ENCODE measurements at regions not wholly inside any gene's neighbourhood (a gene's known extent, or its start where the extent isn't known, plus 50 kb on each side); places are given as distances from the start of the nearest gene placed in this dataset.

- Mint-ChIP-seq H3K36me3 (no peaks in the 10 kb centered on the region), H3K4me3 (no peak overlapping the region), H3K27me3 (ENCODE audit: low read depth in 2 of 2) (no peaks in the 10 kb centered on the region), H3K4me1 (no peaks in the 10 kb centered on the region), H3K9me3 (peaks cover 2 to 4% of the 10 kb centered on the region in 2 donors), H3K27ac (no peak overlapping the region)
- ATAC-seq: no peak
- intact Hi-C loops (cut with micrococcal nuclease): no loop called here
- no peaks in the 10 kb centered on the region for H3K4me1 ChIP-seq (ENCODE audit: control insufficient read depth, insufficient read depth, low read length)
- no peaks in the 10 kb centered on the region for H3K9me3 ChIP-seq (ENCODE audit: control insufficient read depth, insufficient read depth, low read length)
- no peak for DNase-seq
- H3K36me3 ChIP-seq (ENCODE audit: control insufficient read depth, insufficient read depth, low read length): no peaks in the 10 kb centered on the region
- H3K27me3 ChIP-seq (ENCODE audit: control insufficient read depth, insufficient read depth, low read length): no peaks in the 10 kb centered on the region
- TF ChIP-seq CTCF (IDR thresholded peaks at IDR 0.05): no peak
- H3K27ac ChIP-seq (ENCODE audit: low read length): no peak overlapping the region
- no peak overlapping the region for H3K4me3 ChIP-seq (ENCODE audit: low read length)
- 94% methylated on average over 1 of the region's 3 CpGs for WGBS (ENCODE audit: insufficient coverage)
Observed at GRCh38 chr21:24147674-24148073, 1459.6 kb downstream of the MRPL39 start.

- DNase-seq (no peak), ATAC-seq (no peak)
- no peaks in the 10 kb centered on the region for H3K36me3 Mint-ChIP-seq
- no peaks in the 10 kb centered on the region for H3K27me3 ChIP-seq (ENCODE audit: control insufficient read depth, insufficient read depth, low read length)
- no peaks in the 10 kb centered on the region for H3K9me3 ChIP-seq (ENCODE audit: control insufficient read depth, insufficient read depth, low read length)
- H3K9me3 Mint-ChIP-seq: peaks cover 2 to 3% of the 10 kb centered on the region in 2 donors
- no peaks in the 10 kb centered on the region for H3K4me1 Mint-ChIP-seq
- TF ChIP-seq CTCF (IDR thresholded peaks at IDR 0.05): no peak
- H3K4me3 Mint-ChIP-seq: no peak overlapping the region
- no peak overlapping the region for H3K4me3 ChIP-seq (ENCODE audit: low read length)
- H3K27me3 Mint-ChIP-seq (ENCODE audit: low read depth in 2 of 2): no peaks in the 10 kb centered on the region
- H3K27ac Mint-ChIP-seq: no peak overlapping the region
- no peaks in the 10 kb centered on the region for H3K36me3 ChIP-seq (ENCODE audit: control insufficient read depth, insufficient read depth, low read length)
- no peak overlapping the region for H3K27ac ChIP-seq (ENCODE audit: low read length)
- 23% methylated on average over 1 of the region's 1 CpG for WGBS (ENCODE audit: insufficient coverage)
- intact Hi-C loops (cut with micrococcal nuclease): no loop called here
- H3K4me1 ChIP-seq (ENCODE audit: control insufficient read depth, insufficient read depth, low read length): no peaks in the 10 kb centered on the region
Observed at GRCh38 chr21:24131056-24131455, 1476.2 kb downstream of the MRPL39 start.

GRCh38 chr21:24127651-24128050 lies 1479.6 kb downstream of the MRPL39 start:
- no peaks in the 10 kb centered on the region for H3K36me3 ChIP-seq (ENCODE audit: control insufficient read depth, insufficient read depth, low read length)
- no peaks in the 10 kb centered on the region for H3K27me3 Mint-ChIP-seq (ENCODE audit: low read depth in 2 of 2)
- H3K4me1 Mint-ChIP-seq: no peaks in the 10 kb centered on the region
- no CpG with 5 or more reads among the region's 1 CpG for WGBS (ENCODE audit: insufficient coverage)
- no peaks in the 10 kb centered on the region for H3K36me3 Mint-ChIP-seq
- no peak overlapping the region for H3K4me3 Mint-ChIP-seq
- H3K27ac Mint-ChIP-seq: no peak overlapping the region
- no peaks in the 10 kb centered on the region for H3K4me1 ChIP-seq (ENCODE audit: control insufficient read depth, insufficient read depth, low read length)
- H3K9me3 ChIP-seq (ENCODE audit: control insufficient read depth, insufficient read depth, low read length): no peaks in the 10 kb centered on the region
- TF ChIP-seq CTCF (IDR thresholded peaks at IDR 0.05): no peak
- no peak overlapping the region for H3K27ac ChIP-seq (ENCODE audit: low read length)
- no peak for ATAC-seq
- DNase-seq: no peak
- intact Hi-C loops (cut with micrococcal nuclease): no loop called here
- H3K9me3 Mint-ChIP-seq: peaks cover 2% of the 10 kb centered on the region in 2 donors
- H3K27me3 ChIP-seq (ENCODE audit: control insufficient read depth, insufficient read depth, low read length): no peaks in the 10 kb centered on the region
- no peak overlapping the region for H3K4me3 ChIP-seq (ENCODE audit: low read length)

GRCh38 chr21:24123785-24124184 lies 1483.5 kb downstream of the MRPL39 start:
- no peak for ATAC-seq
- H3K4me1 Mint-ChIP-seq: no peaks in the 10 kb centered on the region
- Histone ChIP-seq H3K4me1 (ENCODE audit: control insufficient read depth, insufficient read depth, low read length) (no peaks in the 10 kb centered on the region), H3K9me3 (ENCODE audit: control insufficient read depth, insufficient read depth, low read length) (no peaks in the 10 kb centered on the region), H3K27ac (ENCODE audit: low read length) (no peak overlapping the region), H3K27me3 (ENCODE audit: control insufficient read depth, insufficient read depth, low read length) (no peaks in the 10 kb centered on the region), H3K4me3 (ENCODE audit: low read length) (no peak overlapping the region), H3K36me3 (ENCODE audit: control insufficient read depth, insufficient read depth, low read length) (no peaks in the 10 kb centered on the region)
- WGBS (ENCODE audit: insufficient coverage): no CpG with 5 or more reads among the region's 1 CpG
- no peak overlapping the region for H3K27ac Mint-ChIP-seq
- no peaks in the 10 kb centered on the region for H3K36me3 Mint-ChIP-seq
- TF ChIP-seq CTCF (IDR thresholded peaks at IDR 0.05): no peak
- H3K27me3 Mint-ChIP-seq (ENCODE audit: low read depth in 2 of 2): no peaks in the 10 kb centered on the region
- no peak for DNase-seq
- H3K9me3 Mint-ChIP-seq: peaks cover 3 to 5% of the 10 kb centered on the region in 2 donors
- no peak overlapping the region for H3K4me3 Mint-ChIP-seq
- intact Hi-C loops (cut with micrococcal nuclease): no loop called here

All from natural killer cell (primary cell).